ENCODE measurements at regions not wholly inside any gene's neighbourhood (a gene's known extent, or its start where the extent isn't known, plus 50 kb on each side); places are given as distances from the start of the nearest gene placed in this dataset.

DNA sequence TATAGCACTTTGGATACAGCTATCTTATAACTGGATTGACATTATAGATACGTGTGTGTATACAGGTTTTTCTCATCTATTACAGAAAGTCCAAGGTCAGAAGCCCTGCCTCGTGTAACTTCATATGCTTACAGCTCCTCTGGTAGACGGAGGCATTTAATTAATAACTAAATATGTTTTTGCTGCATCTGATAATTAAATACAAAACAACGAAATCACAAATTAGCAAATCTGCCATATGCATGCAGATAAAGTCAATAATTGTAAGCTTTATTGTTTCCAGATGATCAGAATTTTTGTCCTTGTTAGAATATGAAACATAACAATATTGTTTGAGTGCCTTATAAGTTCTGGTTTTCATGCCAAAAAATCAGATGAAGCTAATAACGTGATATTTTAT lies 717.7 kb downstream of the LIG4 start:
- no peak overlapping the region for H3K4me3 ChIP-seq (ENCODE audit: low read length)
- no peak for TF ChIP-seq ZNF274 (IDR thresholded peaks at IDR 0.05; ENCODE audit: low read depth, low read length)

DNA sequence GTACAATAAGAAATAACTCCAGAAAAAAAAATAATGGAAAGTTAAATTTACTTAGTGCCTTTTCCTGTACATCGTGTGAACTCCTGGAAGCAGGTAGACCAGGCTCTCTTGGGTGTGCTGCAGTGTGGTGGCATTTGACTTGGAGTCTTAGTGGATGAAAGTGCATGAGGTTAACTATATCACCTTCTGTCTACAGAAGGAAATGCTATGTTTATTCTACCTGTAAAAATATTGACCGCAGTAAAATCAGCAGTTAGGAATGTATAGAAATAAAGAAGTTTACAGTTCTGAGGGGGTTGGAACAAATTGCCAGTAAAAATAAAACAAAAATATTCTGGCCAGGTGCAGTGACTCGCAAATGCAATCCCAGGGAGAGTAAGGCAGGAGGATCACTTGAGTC lies 722.1 kb downstream of the LIG4 start:
- no peak overlapping the region for H3K4me3 ChIP-seq (ENCODE audit: low read length)
- TF ChIP-seq ZNF274 (IDR thresholded peaks at IDR 0.05; ENCODE audit: low read depth, low read length) = no peak

DNA sequence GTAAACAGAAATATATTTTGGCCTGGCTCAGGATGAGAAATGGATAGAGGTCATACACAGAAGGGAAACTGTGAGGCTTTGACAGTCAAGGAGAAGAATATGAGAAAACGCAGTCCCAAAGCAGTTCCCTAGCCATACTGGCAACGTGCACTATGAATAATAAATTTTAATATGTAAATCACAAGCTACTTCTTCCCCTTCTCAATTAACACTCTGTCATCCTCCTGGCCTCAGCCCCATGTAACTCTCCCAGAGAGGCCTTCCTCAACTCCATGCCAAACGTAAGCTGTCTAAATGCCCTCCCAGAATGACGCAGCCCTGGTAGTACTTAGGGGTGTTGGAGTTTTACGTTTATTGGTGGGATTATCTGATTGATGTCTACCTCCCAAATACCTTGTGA lies 732.6 kb downstream of the LIG4 start:
- TF ChIP-seq ZNF274 (IDR thresholded peaks at IDR 0.05; ENCODE audit: low read depth, low read length) = no peak
- no peak overlapping the region for H3K4me3 ChIP-seq (ENCODE audit: low read length)

DNA sequence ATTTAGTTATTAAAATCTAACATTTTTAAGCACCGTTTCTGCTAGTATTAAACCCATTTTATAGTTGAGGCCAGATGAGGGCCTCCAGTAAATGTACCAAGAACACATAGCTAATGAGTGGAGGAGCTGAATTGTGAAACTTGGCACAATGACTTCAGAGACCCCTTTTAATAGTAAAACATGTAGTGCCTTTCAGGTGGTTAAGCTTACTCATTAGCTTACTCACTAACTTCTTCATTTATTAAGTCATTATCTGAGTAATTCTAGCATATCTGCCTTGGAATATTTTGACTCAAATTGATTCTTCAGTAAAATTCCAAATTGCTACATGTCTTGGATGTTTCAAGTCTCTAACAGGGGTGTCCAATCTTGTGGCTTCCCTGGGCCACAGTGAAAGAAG lies 735.2 kb downstream of the LIG4 start:
- TF ChIP-seq ZNF274 (IDR thresholded peaks at IDR 0.05; ENCODE audit: low read depth, low read length) = no peak
- H3K4me3 ChIP-seq (ENCODE audit: low read length) = no peak overlapping the region

DNA sequence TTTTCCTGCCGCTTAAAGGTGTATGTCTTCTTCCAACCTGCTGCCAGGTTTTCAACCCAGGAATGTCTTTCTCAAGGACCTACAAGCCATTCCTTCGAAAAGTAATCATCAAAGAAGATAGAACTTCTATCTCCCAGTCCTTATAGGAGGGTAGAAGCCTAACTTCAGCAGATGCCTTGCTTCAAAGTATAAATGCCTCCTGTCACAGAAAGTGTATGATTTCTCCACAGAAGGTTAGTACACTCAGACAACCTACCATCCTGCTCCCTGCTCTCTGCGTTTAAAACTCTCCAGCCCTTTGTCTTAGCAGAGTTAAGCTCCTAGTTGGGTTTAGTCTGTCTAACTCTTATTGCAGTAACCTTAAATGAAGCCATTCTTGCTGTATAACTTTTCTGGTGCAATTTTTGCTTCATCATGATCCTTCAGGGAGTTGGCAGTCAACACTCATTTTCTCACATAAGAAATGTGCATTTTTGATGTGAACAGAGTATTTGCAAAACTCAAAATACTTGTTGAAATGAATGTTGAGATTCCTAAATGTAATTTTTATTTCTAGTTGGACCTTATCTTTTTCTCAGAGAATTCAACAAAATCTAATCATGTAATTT lies 737.5 kb downstream of the LIG4 start:
- H3K4me3 ChIP-seq (ENCODE audit: low read length) = no peak overlapping the region
- no peak for TF ChIP-seq ZNF274 (IDR thresholded peaks at IDR 0.05; ENCODE audit: low read depth, low read length)

DNA sequence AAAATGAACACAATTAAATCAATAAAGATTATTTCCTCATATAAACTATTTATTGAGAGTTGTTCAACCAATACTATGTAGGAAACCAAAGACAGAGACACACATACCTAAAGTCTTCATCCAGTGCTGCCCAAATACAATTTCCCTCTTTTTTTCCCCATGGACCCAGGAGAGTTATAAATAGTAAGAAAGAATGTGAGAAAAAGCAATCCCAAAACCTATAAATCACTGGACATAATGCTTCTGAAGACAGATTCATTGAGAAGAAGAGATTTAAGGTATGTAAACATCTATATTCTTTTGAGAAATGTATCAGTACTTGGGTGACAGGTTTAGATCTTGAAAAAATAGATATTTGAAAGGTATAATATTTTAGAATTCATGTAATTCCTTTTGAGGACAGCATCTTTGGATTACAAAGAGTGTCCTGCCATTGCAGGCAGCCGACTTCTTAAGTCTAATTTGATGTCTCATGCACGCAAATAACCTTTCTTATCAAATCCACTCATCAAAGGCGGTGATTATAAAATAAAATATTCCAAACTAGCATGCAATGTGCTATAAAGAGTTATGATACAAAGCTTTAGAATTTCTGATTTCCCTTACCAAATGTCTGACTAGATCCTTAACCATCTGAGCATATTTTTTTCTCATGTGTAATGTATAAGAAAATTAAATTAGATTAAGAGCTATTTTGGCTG lies 739.4 kb downstream of the LIG4 start:
- H3K4me3 ChIP-seq (ENCODE audit: low read length) = no peak overlapping the region
- no peak for TF ChIP-seq ZNF274 (IDR thresholded peaks at IDR 0.05; ENCODE audit: low read depth, low read length)

DNA sequence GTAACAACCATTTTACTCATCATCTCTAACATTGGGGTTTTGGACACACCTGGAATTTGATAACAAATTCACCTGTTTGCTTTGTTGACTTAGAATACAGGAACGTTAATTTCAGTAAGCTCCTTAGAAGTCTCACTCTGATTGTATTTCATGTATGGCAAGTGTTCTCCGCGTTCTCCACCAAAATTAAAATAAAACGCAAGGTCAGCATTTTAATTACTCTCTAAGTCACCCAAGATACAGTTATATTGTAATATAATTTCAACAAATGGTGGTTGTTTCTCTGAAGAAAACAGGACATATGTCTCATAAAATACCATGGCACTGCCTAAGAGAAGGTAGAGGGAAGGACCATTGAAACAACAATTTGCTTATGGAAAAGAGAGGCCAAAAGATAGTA lies 742.1 kb downstream of the LIG4 start:
- TF ChIP-seq ZNF274 (IDR thresholded peaks at IDR 0.05; ENCODE audit: low read depth, low read length) = no peak
- no peak overlapping the region for H3K4me3 ChIP-seq (ENCODE audit: low read length)

DNA sequence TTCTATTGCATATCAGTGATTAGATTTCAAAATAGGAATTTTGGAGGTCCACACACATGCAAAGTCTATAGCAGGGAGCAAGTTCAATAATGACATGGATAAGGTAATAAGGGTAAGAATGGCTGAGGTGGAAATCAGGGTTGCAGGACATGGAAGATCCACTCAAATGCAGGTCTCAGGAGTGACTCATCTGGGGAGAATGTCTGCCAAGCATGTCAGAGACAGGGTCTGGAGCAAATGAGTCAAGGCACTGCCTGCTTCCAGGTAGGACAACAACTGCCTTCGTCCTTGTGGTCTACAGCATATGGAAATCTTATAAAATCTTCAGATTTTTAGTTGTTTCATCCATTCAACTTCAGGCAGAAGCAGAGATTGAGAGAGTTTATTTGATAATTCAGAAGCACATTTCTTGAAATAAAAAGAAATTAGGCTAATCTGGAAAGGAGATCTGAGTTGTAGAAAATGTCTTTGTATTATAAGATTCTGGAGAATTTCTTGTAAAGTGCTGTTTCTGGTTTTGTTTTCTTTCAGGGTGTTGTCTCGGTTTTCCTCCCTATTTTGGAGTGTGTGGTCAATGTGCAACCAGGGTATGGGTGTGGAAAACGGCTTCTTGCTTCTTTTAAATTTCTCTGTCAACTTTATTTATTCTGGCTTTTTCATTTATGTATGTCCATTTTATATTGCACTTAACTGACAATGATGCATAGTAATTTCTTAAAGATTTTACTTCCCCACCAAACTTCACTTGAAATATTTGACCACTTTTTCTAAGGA lies 748.8 kb downstream of the LIG4 start:
- H3K4me3 ChIP-seq (ENCODE audit: low read length) = no peak overlapping the region
- TF ChIP-seq ZNF274 (IDR thresholded peaks at IDR 0.05; ENCODE audit: low read depth, low read length) = no peak

DNA sequence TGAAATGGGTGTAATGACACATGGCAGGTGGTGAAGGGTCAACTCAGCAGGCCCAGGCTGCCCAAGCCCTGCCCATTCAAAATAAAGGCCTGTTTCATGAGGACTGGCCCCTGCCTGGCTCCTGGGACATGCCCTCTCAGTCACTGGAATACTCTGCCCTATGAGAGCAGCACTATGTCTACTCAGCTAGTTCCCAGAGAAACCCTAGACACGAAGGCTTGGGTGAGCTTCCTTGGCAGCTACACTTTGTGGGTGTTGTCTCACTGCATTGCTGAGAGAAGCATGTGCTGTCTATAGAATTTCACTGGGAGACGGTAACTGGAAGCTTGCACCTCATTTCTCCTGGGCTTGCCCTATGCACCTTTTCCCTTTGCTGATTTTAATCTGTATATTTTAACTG lies 752.8 kb downstream of the LIG4 start:
- TF ChIP-seq ZNF274 (IDR thresholded peaks at IDR 0.05; ENCODE audit: low read depth, low read length) = no peak
- H3K4me3 ChIP-seq (ENCODE audit: low read length) = no peak overlapping the region

DNA sequence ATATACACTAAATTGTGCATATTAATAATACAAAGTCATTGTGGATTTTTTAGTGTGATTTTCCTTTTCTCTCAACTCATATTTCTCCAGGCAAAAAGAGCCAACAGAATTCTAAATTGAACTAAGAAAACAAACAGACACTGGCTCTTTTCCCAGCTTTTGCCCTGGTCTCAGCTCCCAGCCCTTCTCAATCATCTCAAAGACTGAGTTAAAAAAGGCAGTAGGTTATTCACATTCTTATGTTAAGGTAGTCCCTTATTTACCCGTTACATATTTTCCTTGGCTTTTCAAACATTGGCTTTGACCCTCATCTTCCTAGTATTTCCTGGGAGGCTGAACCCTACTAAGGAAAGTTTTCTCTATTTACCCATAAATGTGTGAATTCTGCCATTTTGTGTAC lies 753.6 kb downstream of the LIG4 start:
- H3K4me3 ChIP-seq (ENCODE audit: low read length) = no peak overlapping the region
- no peak for TF ChIP-seq ZNF274 (IDR thresholded peaks at IDR 0.05; ENCODE audit: low read depth, low read length)

DNA sequence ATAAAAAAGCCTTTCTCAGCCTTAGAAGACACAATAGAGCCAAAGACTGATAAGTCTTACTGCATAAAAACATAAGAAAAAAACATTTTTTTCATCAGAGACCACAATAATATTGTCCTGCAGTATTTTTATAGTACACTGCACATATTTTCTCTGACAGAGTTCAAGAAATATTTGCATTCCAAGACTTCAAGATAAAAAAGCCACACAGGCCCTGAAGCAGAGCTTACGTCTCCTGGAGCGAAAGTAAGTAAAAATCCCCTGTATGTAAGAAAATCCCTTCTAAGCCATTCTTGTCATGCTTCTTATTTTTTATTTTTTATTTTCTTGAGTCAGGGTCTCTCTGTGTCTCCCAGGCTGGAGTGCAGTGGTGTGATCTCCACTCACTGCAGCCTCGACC lies 755.9 kb downstream of the LIG4 start:
- no peak for TF ChIP-seq ZNF274 (IDR thresholded peaks at IDR 0.05; ENCODE audit: low read depth, low read length)
- H3K4me3 ChIP-seq (ENCODE audit: low read length) = no peak overlapping the region

DNA sequence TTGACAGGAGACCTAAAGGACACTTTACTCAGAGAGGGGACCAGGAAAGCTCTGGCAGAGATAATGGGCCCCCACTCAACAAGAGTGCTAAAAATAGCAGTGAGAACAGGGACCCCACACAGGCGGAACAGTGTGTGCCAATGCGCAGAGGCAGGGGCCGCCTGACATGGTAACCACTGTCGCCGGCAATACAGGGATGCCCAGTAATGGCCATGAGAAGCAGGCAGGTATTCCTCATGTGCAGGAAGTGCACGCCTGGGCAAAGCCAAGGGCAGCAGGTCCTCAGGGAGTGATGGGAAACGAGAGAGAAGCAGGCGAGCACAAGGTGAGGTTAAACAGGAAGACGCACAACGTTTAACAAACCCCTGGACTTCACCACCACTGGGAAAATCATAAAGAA lies 757.1 kb downstream of the LIG4 start:
- H3K4me3 ChIP-seq (ENCODE audit: low read length) = no peak overlapping the region
- TF ChIP-seq ZNF274 (IDR thresholded peaks at IDR 0.05; ENCODE audit: low read depth, low read length) = no peak

DNA sequence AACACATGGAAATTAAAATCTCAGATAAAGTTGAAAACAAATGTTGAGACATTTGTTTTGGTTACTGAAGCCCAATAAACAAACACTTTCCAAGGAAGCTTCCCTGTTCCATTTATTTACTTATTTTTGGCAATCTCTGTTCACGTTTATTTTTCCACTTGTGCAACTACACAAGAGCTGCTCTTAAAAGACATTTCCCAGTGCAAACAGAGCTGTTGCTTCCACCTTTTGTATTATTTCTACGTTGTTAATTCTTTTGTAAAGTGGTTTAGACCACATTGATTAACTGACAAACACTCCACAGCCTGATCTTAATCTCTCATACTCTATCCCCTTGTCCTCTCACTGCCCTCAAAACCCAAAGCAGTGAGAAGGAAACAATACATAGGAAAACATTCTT lies 757.6 kb downstream of the LIG4 start:
- TF ChIP-seq ZNF274 (IDR thresholded peaks at IDR 0.05; ENCODE audit: low read depth, low read length) = no peak
- H3K4me3 ChIP-seq (ENCODE audit: low read length) = no peak overlapping the region

DNA sequence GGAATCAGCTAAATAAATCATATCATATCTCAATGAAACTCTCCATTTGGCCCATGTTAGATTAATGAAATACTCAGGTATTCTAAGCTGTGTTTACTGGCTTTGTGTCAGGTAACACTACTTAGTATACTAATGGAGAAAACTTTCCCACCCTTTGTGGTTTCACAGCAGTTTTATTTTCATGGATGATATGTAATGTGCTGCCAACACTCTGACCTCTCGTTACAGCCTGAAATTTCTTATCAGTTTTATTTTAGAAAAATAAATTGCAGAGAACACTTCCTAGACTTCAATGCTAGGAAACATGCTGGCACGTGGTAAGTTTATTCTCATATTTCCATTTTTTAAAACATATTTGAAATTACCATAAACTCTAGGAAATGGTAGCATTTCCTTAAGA lies 758.9 kb downstream of the LIG4 start:
- TF ChIP-seq ZNF274 (IDR thresholded peaks at IDR 0.05; ENCODE audit: low read depth, low read length) = no peak
- no peak overlapping the region for H3K4me3 ChIP-seq (ENCODE audit: low read length)

DNA sequence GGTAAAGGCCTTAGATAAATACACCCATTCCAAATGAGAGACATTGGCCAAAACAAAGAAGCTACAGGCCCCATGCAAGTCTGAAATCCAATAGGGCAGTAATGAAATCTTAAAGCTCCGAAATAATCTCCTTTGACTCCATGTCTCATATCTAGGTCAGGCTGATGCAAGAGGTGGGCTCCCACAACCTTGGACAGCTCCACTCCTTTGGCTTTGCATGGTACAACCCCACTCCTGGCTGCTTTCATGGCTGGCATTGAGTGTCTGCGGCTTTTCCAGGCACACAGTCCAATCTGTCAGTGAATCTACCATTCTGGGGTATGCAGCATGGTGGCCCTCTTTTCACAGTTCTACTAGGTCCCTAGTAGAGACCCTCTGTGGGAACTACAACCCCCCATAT lies 762.5 kb downstream of the LIG4 start:
- no peak overlapping the region for H3K4me3 ChIP-seq (ENCODE audit: low read length)
- no peak for TF ChIP-seq ZNF274 (IDR thresholded peaks at IDR 0.05; ENCODE audit: low read depth, low read length)
